Smooth muscle cell (in vitro differentiated cells): ENCODE measurements at regions not wholly inside any gene's neighbourhood (a gene's known extent, or its start where the extent isn't known, plus 50 kb on each side); places are given as distances from the start of the nearest gene placed in this dataset.
"Not testable (repeated sequence)": the region's sequence is repeated elsewhere in the genome, so short reads cannot be mapped to it uniquely, and the experiment has no call there.

Source experiments
- DNase-seq: peaks from one replicate; lab custom pipeline; 2025; ENCODE audit not compliant: unreplicated experiment; lab: John Stamatoyannopoulos, UW
- H2AFZ ChIP-seq: fragments of 200-600 bp; sonication (generic); 2 replicates; pipeline ENCODE4 v1.6.0; 2016; ENCODE audit warnings: antibody characterized with exemption, low read depth, mild to moderate bottlenecking
- H3F3A ChIP-seq: fragments of 200-600 bp; sonication (generic); 2 replicates; pipeline ENCODE4 v1.6.0; 2017; ENCODE audit warnings: antibody characterized with exemption, low read depth
- H3K27ac ChIP-seq: fragments of 200-600 bp; sonication (generic); 2 replicates; pipeline ENCODE4 v1.5.1; 2016; ENCODE audit warnings: low read depth, mild to moderate bottlenecking
- H3K27me3 ChIP-seq: fragments of 200-600 bp; sonication (generic); 2 replicates; pipeline ENCODE4 v1.6.1; 2016; ENCODE audit warnings: low read depth, mild to moderate bottlenecking
- H3K36me3 ChIP-seq: fragments of 200-600 bp; sonication (generic); 2 replicates; pipeline ENCODE4 v1.5.1; 2016; ENCODE audit warnings: low read depth
- H3K4me1 ChIP-seq: fragments of 200-600 bp; sonication (generic); 2 replicates; pipeline ENCODE4 v1.5.1; 2016; ENCODE audit warnings: low read depth
- H3K4me2 ChIP-seq: fragments of 200-600 bp; sonication (generic); 2 replicates; pipeline ENCODE4 v1.6.0; 2016; ENCODE audit warnings: mild to moderate bottlenecking
- H3K4me3 ChIP-seq: fragments of 200-600 bp; sonication (generic); 2 replicates; pipeline ENCODE4 v1.5.1; 2016; ENCODE audit warnings: mild to moderate bottlenecking
- H3K79me2 ChIP-seq: fragments of 200-600 bp; sonication (generic); 2 replicates; pipeline ENCODE4 v1.6.0; 2016; ENCODE audit warnings: low read depth, mild to moderate bottlenecking
- H3K9ac ChIP-seq: fragments of 200-600 bp; sonication (generic); 2 replicates; pipeline ENCODE4 v1.6.0; 2016; ENCODE audit warnings: low read depth
- H3K9me3 ChIP-seq: fragments of 200-600 bp; sonication (generic); replicated peaks from 2 replicates; pipeline ENCODE4 v1.5.1; 2016; ENCODE audit warnings: low read depth
- H4K20me1 ChIP-seq: fragments of 200-600 bp; sonication (generic); 2 replicates; pipeline ENCODE4 v1.6.0; 2016; ENCODE audit warnings: low read depth
- CTCF ChIP-seq: fragments of 200-600 bp; sonication (generic); IDR thresholded peaks from 2 replicates; pipeline ENCODE4 v1.5.1; 2017; ENCODE audit warnings: borderline replicate concordance, mild to moderate bottlenecking, antibody characterized with exemption; ENCODE audit not compliant: insufficient read depth, poor library complexity, severe bottlenecking
- WGBS: methylation state at CpG from one replicate; pipeline ENCODE4 v1.1.7; 2016; ENCODE audit warnings: low lambda C conversion rate; 5-methylcytosine and 5-hydroxymethylcytosine counted together

GRCh38 chr6:155881826-155882526 lies 426.3 kb upstream of the NOX3 start:
- no peaks in the 10 kb centered on the region for H3K4me1 ChIP-seq
- H3K4me3 ChIP-seq = no peak overlapping the region
- TF ChIP-seq CTCF = no peak
- H3K9me3 ChIP-seq = no peaks in the 10 kb centered on the region
- H3K4me2 ChIP-seq = no peak overlapping the region
- H3K36me3 ChIP-seq = no peaks in the 10 kb centered on the region
- H4K20me1 ChIP-seq = no peaks in the 10 kb centered on the region
- no peak overlapping the region for H2AFZ ChIP-seq
- 97% methylated on average over 5 of the region's 5 CpGs for WGBS
- H3K27ac ChIP-seq = no peak overlapping the region
- no peaks in the 10 kb centered on the region for H3K79me2 ChIP-seq
- H3K27me3 ChIP-seq = no peaks in the 10 kb centered on the region
- H3F3A ChIP-seq = no peaks in the 10 kb centered on the region
- no peak overlapping the region for H3K9ac ChIP-seq
- no peak for DNase-seq

GRCh38 chr6:155880900-155881299 lies 425.3 kb upstream of the NOX3 start:
- no peaks in the 10 kb centered on the region for H3K79me2 ChIP-seq
- no peak overlapping the region for H2AFZ ChIP-seq
- DNase-seq = no peak

GRCh38 chr6:155872961-155873360 lies 417.3 kb upstream of the NOX3 start:
- Histone ChIP-seq H3K4me3 (no peak overlapping the region), H3K4me1 (no peaks in the 10 kb centered on the region), H3K9me3 (no peaks in the 10 kb centered on the region), H3K27ac (no peak overlapping the region), H3K79me2 (no peaks in the 10 kb centered on the region), H3F3A (no peaks in the 10 kb centered on the region), H3K27me3 (no peaks in the 10 kb centered on the region), H4K20me1 (no peaks in the 10 kb centered on the region), H2AFZ (peak overlapping the region; percentile 24), H3K4me2 (no peak overlapping the region), H3K9ac (no peak overlapping the region), H3K36me3 (no peaks in the 10 kb centered on the region)
- WGBS = 91% methylated on average over 6 of the region's 6 CpGs
- TF ChIP-seq CTCF = no peak
- no peak for DNase-seq

More at GRCh38 chr6:155880900-155881299, 425.3 kb upstream of the NOX3 start:
- TF ChIP-seq CTCF = no peak
- H3K4me1 ChIP-seq = no peaks in the 10 kb centered on the region
- no peaks in the 10 kb centered on the region for H4K20me1 ChIP-seq
- no peaks in the 10 kb centered on the region for H3K36me3 ChIP-seq
- WGBS = 29% methylated on average over 3 of the region's 3 CpGs
- no peaks in the 10 kb centered on the region for H3F3A ChIP-seq
- H3K27me3 ChIP-seq = no peaks in the 10 kb centered on the region
- H3K27ac ChIP-seq = peak overlapping the region; percentile 33
- no peak overlapping the region for H3K9ac ChIP-seq
- H3K4me3 ChIP-seq = no peak overlapping the region
- H3K4me2 ChIP-seq = peak overlapping the region; percentile 15
- no peaks in the 10 kb centered on the region for H3K9me3 ChIP-seq

GRCh38 chr6:155867682-155868081 lies 412.0 kb upstream of the NOX3 start:
- Histone ChIP-seq H3K4me3 (no peak overlapping the region), H4K20me1 (no peaks in the 10 kb centered on the region), H2AFZ (no peak overlapping the region), H3K4me1 (no peaks in the 10 kb centered on the region), H3K36me3 (no peaks in the 10 kb centered on the region), H3K79me2 (no peaks in the 10 kb centered on the region), H3K9ac (no peak overlapping the region), H3K27ac (no peak overlapping the region), H3F3A (no peaks in the 10 kb centered on the region), H3K9me3 (no peaks in the 10 kb centered on the region), H3K27me3 (no peaks in the 10 kb centered on the region), H3K4me2 (no peak overlapping the region)
- WGBS = 93% methylated on average over 4 of the region's 4 CpGs
- TF ChIP-seq CTCF = no peak
- no peak for DNase-seq

GRCh38 chr6:155866676-155867390 lies 411.2 kb upstream of the NOX3 start:
- H3K9ac ChIP-seq, H2AFZ ChIP-seq: not testable (repeated sequence)
- WGBS = 98% methylated on average over 46 of the region's 46 CpGs

More at GRCh38 chr6:155866676-155867390, 411.2 kb upstream of the NOX3 start:
- not testable (repeated sequence) for H4K20me1 ChIP-seq, H3K4me3 ChIP-seq, H3K27me3 ChIP-seq, H3K36me3 ChIP-seq, H3F3A ChIP-seq, DNase-seq, H3K27ac ChIP-seq, H3K4me2 ChIP-seq, H3K79me2 ChIP-seq, H3K9me3 ChIP-seq, H3K4me1 ChIP-seq
